ENCODE measurements at regions not wholly inside any gene's neighbourhood (a gene's known extent, or its start where the extent isn't known, plus 50 kb on each side); places are given as distances from the start of the nearest gene placed in this dataset.
"Not testable (repeated sequence)": the region's sequence is repeated elsewhere in the genome, so short reads cannot be mapped to it uniquely, and the experiment has no call there.

DNA sequence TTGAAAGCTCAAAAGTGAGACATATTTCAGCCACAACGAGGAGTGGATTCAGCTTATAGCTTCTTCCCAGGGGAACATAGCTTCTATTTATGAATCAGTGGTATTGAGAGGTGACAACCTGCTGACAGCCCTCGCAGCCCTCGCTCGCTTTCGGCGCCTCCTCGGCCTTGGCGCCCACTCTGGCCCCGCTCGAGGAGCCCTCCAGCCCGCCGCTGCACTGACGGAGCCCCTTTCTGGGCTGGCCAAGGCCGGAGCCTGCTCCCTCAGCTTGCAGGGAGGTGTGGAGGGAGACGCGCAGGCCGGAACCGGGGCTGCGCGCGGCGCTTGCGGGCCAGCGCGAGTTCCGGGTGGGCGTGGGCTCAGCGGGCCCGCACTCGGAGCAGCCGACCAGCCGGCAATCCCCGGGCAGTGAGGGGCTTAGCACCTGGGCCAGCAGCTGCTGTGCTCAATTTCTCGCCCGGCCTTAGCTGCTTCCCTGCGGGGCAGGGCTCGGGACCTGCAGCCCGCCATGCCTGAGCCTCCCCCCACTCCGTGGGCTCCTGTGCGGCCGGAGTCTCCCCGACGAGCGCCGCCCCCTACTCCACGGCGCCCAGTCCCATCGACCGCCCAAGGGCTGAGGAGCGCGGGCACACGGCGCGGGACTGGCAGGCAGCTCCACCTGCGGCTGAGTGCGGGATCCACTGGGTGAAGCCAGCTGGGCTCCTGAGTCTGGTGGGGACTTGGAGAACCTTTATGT lies 207.9 kb upstream of the RFX3 start:
- DNase-seq; in situ Hi-C loops (cut with MboI; ENCODE audit: low pct_unique_long_range_greater_than_20kb, low sequenced_read_pairs): not testable (repeated sequence)

DNA sequence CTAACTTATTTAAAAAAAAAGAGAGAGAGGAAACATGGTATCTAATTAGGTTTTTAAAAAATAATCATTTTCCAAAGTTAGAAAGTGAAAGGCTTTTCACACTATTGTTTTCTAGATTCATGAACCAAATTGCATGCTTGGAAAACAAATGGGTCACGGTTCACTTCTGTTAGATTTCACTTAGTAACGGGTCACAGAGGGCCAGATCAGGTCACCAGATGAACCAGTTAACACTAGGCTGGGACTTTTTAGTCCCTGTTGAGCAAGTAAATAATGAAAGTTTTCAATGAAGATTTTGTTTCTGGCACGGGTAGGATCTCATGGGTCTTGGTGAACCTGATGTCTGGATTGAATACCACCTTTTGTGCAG lies 207.2 kb upstream of the RFX3 start:
- in situ Hi-C loops (cut with MboI; ENCODE audit: low pct_unique_long_range_greater_than_20kb, low sequenced_read_pairs), result no loop called here
- no peak for DNase-seq

GRCh38 chr9:3732077-3733038 lies 206.6 kb upstream of the RFX3 start:
- in situ Hi-C loops (cut with MboI; ENCODE audit: low pct_unique_long_range_greater_than_20kb, low sequenced_read_pairs), result no loop called here

DNA sequence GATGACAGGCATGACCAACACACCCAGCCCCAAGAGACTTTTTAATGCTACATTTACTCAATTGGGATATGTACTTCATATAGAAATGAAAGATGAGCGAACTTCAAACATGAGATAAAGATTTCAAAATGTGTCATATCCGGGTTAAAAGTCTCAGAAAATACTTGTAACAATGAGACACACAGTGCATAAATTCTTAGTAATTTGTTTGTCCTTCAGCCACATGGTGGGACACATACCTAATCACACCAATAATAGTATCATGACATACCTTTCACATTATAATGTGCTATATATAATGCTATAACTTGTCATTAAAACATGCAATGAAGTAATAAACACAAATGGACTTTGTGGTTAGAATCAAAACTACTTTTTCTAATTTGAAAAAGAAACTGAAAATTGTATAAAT lies 204.7 kb upstream of the RFX3 start:
- DNase-seq, result no peak
- in situ Hi-C loops (cut with MboI; ENCODE audit: low pct_unique_long_range_greater_than_20kb, low sequenced_read_pairs), result no loop called here

More at GRCh38 chr9:3732077-3733038, 206.6 kb upstream of the RFX3 start:
- DNase-seq, result peak; percentile 86

DNA sequence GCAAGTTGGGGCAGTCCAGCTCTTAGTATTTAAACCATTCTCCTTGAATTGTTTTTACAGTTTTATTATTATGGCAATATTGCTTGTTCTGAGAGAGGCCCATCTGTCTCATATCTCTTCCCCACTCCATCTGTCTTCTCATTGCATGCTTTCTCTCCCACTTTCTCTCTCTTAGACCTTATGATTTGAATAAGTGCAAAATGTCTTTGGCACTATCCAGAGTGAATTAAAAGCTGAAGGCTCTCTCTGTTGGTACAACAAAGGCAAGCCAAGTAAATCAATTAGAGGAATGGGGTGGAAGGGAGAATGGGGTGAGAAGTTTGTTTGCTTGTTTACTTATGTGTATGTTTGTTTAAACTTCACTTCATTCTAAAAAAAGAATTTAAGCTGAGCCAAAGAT lies 195.3 kb upstream of the RFX3 start:
- DNase-seq, result no peak
- in situ Hi-C loops (cut with MboI; ENCODE audit: low pct_unique_long_range_greater_than_20kb, low sequenced_read_pairs), result no loop called here

DNA sequence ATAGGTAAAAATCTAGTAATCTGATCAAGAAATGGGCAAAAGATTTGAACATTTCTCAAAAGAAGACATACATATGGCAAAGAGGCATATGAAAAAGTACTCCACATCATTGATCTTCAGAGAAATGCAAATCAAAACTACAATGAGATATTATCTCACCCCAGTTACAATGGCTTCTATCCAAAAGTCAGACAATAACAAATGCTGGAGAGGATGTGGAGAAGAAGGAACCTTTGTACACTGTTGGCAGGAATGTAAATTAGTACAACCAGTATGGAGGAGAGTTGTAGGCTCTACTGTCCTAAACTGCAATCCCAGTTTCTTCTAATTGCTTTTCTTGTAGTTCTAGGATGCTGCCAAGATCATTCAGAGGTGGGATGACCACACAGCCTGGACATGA lies 193.5 kb upstream of the RFX3 start:
- in situ Hi-C loops (cut with MboI; ENCODE audit: low pct_unique_long_range_greater_than_20kb, low sequenced_read_pairs), result no loop called here
- DNase-seq, result no peak

- in situ Hi-C loops (cut with MboI; ENCODE audit: low pct_unique_long_range_greater_than_20kb, low sequenced_read_pairs), result no loop called here
- no peak for DNase-seq
Observed at GRCh38 chr9:3716415-3716814, 190.6 kb upstream of the RFX3 start.

DNA sequence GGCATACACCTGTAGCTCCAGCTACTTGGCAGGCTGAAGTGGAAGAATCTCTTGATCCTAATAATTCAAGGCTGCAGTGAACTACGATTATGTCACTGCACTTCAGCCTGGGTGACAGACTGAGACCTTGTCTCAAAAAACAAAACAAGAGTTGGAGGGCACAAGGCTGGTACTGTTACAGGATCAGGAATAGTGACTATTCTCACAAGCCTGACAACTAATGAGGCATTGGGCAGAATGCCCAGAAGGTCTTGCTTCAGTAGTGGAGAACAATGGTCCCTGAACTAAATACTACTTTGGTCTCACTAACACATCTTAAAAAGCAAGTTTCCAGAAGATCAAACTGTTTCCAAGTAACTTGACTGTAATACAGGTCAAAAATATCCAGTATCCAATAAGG lies 182.9 kb upstream of the RFX3 start:
- DNase-seq, result no peak
- in situ Hi-C loops (cut with MboI; ENCODE audit: low pct_unique_long_range_greater_than_20kb, low sequenced_read_pairs), result no loop called here

DNA sequence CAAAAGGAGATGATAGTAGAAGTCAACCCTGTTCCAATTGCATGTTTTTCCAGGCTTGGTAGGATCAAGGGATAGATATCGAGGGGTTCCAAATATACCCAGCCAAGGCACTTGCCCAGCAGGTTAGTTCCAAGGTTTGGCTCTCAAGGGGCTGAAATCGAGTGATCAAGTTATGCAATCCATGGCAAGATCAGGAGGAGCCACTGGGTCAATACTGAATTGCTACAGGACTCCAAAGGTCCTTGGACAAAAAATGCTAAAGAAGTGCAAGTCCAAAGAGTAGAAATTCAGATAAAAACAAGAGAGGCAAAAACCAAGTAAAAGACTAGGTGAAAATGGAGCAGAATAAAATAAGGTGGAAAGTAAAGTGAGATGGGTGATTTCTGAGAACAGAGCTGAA lies 179.1 kb upstream of the RFX3 start:
- DNase-seq, result no peak
- in situ Hi-C loops (cut with MboI; ENCODE audit: low pct_unique_long_range_greater_than_20kb, low sequenced_read_pairs), result no loop called here

- in situ Hi-C loops (cut with MboI; ENCODE audit: low pct_unique_long_range_greater_than_20kb, low sequenced_read_pairs), result no loop called here
- DNase-seq, result no peak
Observed at GRCh38 chr9:3700772-3701171, 175.0 kb upstream of the RFX3 start.

- in situ Hi-C loops (cut with MboI; ENCODE audit: low pct_unique_long_range_greater_than_20kb, low sequenced_read_pairs), result no loop called here
- DNase-seq, result no peak
Observed at GRCh38 chr9:3699883-3700282, 174.1 kb upstream of the RFX3 start.

DNA sequence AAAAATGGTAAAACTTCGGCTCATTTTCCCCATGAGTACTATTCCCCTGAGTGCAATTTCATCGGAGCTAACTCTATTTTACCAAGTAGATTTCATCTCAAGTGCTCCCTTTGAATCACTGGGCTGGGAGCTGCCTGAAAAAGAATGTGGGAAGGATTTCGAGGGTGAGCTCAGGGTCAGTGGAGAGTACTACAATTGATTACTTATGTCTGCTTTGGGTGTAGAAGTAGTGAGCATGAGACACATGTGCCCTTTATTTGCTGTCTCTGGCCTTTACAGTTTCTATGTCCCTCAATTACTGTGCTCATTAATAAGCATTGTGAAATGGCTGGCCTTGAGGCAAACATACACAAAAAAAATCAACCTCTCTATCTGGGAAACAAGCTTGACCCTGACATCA lies 172.7 kb upstream of the RFX3 start:
- no peak for DNase-seq
- in situ Hi-C loops (cut with MboI; ENCODE audit: low pct_unique_long_range_greater_than_20kb, low sequenced_read_pairs), result no loop called here

DNA sequence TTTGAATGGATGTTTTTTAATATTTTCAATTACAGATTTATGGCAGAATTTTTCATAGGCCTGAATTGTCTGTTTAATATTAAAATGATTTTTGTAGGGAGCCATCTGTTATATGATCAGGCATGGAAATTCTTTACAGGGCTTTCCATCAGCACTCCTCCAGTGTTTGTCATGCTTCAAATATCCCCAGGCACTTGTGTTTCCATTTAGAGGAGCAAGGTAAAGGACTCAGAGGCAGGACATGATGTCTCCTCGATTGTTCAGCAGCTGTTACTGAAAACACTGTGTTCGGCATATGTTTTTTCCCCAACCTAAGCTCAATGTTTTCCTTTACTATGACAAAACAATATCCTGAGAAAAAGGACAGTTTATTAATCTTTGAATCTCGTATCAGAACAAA lies 172.3 kb upstream of the RFX3 start:
- in situ Hi-C loops (cut with MboI; ENCODE audit: low pct_unique_long_range_greater_than_20kb, low sequenced_read_pairs), result no loop called here
- no peak for DNase-seq

GRCh38 chr9:3696368-3696767 lies 170.6 kb upstream of the RFX3 start:
- in situ Hi-C loops (cut with MboI; ENCODE audit: low pct_unique_long_range_greater_than_20kb, low sequenced_read_pairs), result no loop called here
- no peak for DNase-seq

- no peak for DNase-seq
- in situ Hi-C loops (cut with MboI; ENCODE audit: low pct_unique_long_range_greater_than_20kb, low sequenced_read_pairs), result no loop called here
Observed at GRCh38 chr9:3692606-3693005, 166.8 kb upstream of the RFX3 start.

DNA sequence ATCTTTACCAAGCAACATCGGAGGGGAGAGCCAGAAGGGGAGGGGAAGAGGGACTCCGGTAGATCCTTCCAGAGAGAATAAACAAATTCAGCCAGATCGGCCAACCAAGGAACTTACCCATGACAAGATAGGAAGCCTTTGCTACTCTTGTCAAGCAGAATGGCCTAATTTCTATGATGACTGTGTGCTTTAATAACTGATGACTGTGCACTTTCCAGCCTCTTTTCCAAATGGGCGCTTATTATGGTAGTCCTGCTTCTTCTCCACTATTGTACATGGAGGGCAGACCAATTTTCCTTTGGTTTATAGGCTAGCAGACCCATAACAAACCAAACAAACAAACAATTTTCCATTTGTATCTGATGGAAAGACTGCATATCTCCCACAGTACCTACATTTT lies 163.8 kb upstream of the RFX3 start:
- in situ Hi-C loops (cut with MboI; ENCODE audit: low pct_unique_long_range_greater_than_20kb, low sequenced_read_pairs), result no loop called here
- DNase-seq, result no peak

DNA sequence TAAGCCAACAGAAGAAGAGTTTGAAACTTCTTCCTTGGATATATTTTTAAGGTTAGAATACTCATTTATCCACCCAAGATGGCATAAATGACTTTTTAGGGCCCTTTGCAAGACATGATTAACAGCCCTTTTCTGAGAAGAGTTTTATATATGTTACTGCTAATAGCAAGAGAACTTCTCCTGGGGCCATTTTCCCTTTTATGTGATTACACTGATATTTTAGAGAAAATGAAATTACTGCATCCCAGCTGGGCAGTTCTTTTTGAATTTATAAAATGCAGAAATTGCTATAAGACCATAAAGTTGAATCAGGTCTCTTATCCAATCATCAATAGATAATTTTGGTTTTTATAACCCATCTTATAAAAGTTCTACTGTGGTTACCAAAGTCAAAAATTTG lies 161.3 kb upstream of the RFX3 start:
- in situ Hi-C loops (cut with MboI; ENCODE audit: low pct_unique_long_range_greater_than_20kb, low sequenced_read_pairs), result no loop called here
- no peak for DNase-seq

GRCh38 chr9:3682186-3682585 lies 156.4 kb upstream of the RFX3 start:
- no peak for DNase-seq
- in situ Hi-C loops (cut with MboI; ENCODE audit: low pct_unique_long_range_greater_than_20kb, low sequenced_read_pairs), result no loop called here

DNA sequence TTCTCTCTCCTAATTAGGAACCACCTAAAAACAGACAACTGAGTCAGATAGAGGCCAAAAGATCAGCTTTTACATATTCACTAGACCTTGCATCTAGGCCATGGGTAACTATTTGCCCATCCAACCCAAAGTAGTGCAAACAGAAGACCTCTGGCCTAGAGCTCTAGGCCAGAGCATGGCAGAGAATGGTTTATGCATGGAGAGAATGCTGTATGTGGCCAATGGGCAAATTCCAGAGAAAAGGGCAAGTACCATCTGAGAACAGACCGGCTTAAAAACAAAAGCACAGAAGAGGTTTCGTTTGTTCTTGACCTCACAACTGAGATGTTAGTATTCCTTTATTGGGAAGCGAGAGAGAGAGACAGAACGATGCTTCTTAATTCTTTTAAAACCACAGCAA lies 151.7 kb upstream of the RFX3 start:
- DNase-seq, result no peak
- in situ Hi-C loops (cut with MboI; ENCODE audit: low pct_unique_long_range_greater_than_20kb, low sequenced_read_pairs), result no loop called here

- no peak for DNase-seq
- in situ Hi-C loops (cut with MboI; ENCODE audit: low pct_unique_long_range_greater_than_20kb, low sequenced_read_pairs), result no loop called here
Observed at GRCh38 chr9:3676766-3677165, 151.0 kb upstream of the RFX3 start.

- DNase-seq, result no peak
- in situ Hi-C loops (cut with MboI; ENCODE audit: low pct_unique_long_range_greater_than_20kb, low sequenced_read_pairs), result no loop called here
Observed at GRCh38 chr9:3675946-3676345, 150.1 kb upstream of the RFX3 start.
